ENCODE measurements at regions not wholly inside any gene's neighbourhood (a gene's known extent, or its start where the extent isn't known, plus 50 kb on each side); places are given as distances from the start of the nearest gene placed in this dataset.

GRCh38 chr13:40185414-40185813 lies 481.0 kb downstream of the FOXO1 start:
- TF ChIP-seq GATA3 (IDR thresholded peaks at IDR 0.05; ENCODE audit: low read depth, low read length) (no peak), GATA2 (IDR thresholded peaks at IDR 0.05; ENCODE audit: low read depth, low read length) (no peak)

All from SH-SY5Y (cell line).